Panc1 (cell line): ENCODE measurements at regions not wholly inside any gene's neighbourhood (a gene's known extent, or its start where the extent isn't known, plus 50 kb on each side); places are given as distances from the start of the nearest gene placed in this dataset.
"Not testable (repeated sequence)": the region's sequence is repeated elsewhere in the genome, so short reads cannot be mapped to it uniquely, and the experiment has no call there.

Source experiments
- CTCF ChIP-seq: fragments of 450-650 bp; IDR thresholded peaks from 2 replicates; pipeline ENCODE4 v1.5.1; 2017; ENCODE audit warnings: mild to moderate bottlenecking
- TCF7L2 ChIP-seq: IDR thresholded peaks from 2 replicates; pipeline ENCODE4 v1.6.1; 2011; ENCODE audit warnings: mild to moderate bottlenecking, low read depth, low read length, inconsistent platforms

- not testable (repeated sequence) for TF ChIP-seq CTCF, TCF7L2
These were observed 304.2 kb downstream of the RWDD3 start for GRCh38 chr1:95538242-95538641.
